GM23338 (cell line): ENCODE measurements at regions not wholly inside any gene's neighbourhood (a gene's known extent, or its start where the extent isn't known, plus 50 kb on each side); places are given as distances from the start of the nearest gene placed in this dataset.

Source experiments
- ATAC-seq: fragments of 200-7000 bp; cut with Tn5 transposase; 3 replicates; pipeline ENCODE4 v1.9.1; 2020
- DNase-seq: peaks from one replicate; pipeline ENCODE4 v3.0.0-alpha.2; 2015; ENCODE audit warnings: low spot score
- H2AFZ ChIP-seq: fragments of 200-600 bp; sonication (generic); 2 replicates; pipeline ENCODE4 v1.8.0; 2016; ENCODE audit warnings: antibody characterized with exemption, mild to moderate bottlenecking, moderate library complexity
- H3F3A ChIP-seq: fragments of 200-600 bp; sonication (generic); replicated peaks from 2 replicates; pipeline ENCODE4 v1.8.0; 2017; ENCODE audit warnings: antibody characterized with exemption, mixed run types, low read depth
- H3K27ac ChIP-seq: fragments of 200-600 bp; sonication (generic); 2 replicates; pipeline ENCODE4 v1.6.1; 2016; ENCODE audit warnings: low read depth
- H3K27me3 ChIP-seq: fragments of 200-600 bp; sonication (generic); 2 replicates; pipeline ENCODE4 v1.8.0; 2016; ENCODE audit warnings: mild to moderate bottlenecking, mixed run types, moderate library complexity; ENCODE audit not compliant: insufficient read depth
- H3K36me3 ChIP-seq: fragments of 200-600 bp; sonication (generic); 2 replicates; pipeline ENCODE4 v1.8.0; 2016; ENCODE audit warnings: mild to moderate bottlenecking; ENCODE audit not compliant: insufficient read depth
- H3K4me1 ChIP-seq: fragments of 200-600 bp; sonication (generic); 2 replicates; pipeline ENCODE4 v1.8.0; 2016; ENCODE audit warnings: mild to moderate bottlenecking, moderate library complexity; ENCODE audit not compliant: insufficient read depth
- H3K4me2 ChIP-seq: fragments of 200-600 bp; sonication (generic); 2 replicates; pipeline ENCODE4 v1.7.1; 2017; ENCODE audit warnings: mixed run types
- H3K4me3 ChIP-seq: fragments of 200-600 bp; sonication (generic); 2 replicates; pipeline ENCODE4 v1.6.1; 2016; ENCODE audit warnings: mixed run types
- H3K79me2 ChIP-seq: fragments of 200-600 bp; sonication (generic); replicated peaks from 2 replicates; pipeline ENCODE4 v1.8.0; 2017; ENCODE audit warnings: mild to moderate bottlenecking; ENCODE audit not compliant: insufficient read depth
- H3K9me2 ChIP-seq: fragments of 200-600 bp; sonication (generic); 2 replicates; pipeline ENCODE4 v1.8.0; 2017; ENCODE audit not compliant: insufficient read depth
- H4K20me1 ChIP-seq: fragments of 200-600 bp; sonication (generic); replicated peaks from 2 replicates; pipeline ENCODE4 v1.8.0; 2017; ENCODE audit warnings: mild to moderate bottlenecking; ENCODE audit not compliant: insufficient read depth
- H3K27ac Mint-ChIP-seq: 2 replicates; pipeline ENCODE4 v1.8.0; 2020; ENCODE audit warnings: inconsistent platforms, mild to moderate bottlenecking, moderate library complexity, mixed read lengths
- H3K27me3 Mint-ChIP-seq: 3 replicates; pipeline ENCODE4 v1.8.0; 2022; ENCODE audit warnings: low read depth, mild to moderate bottlenecking, moderate library complexity, mixed read lengths, inconsistent platforms; ENCODE audit not compliant: insufficient read depth, poor library complexity
- H3K36me3 Mint-ChIP-seq: 3 replicates; pipeline ENCODE4 v1.8.0; 2021; ENCODE audit warnings: low read depth, mild to moderate bottlenecking, inconsistent platforms, moderate library complexity, mixed read lengths
- H3K4me1 Mint-ChIP-seq: 3 replicates; pipeline ENCODE4 v1.8.0; 2020; ENCODE audit warnings: mild to moderate bottlenecking, inconsistent platforms, mixed read lengths
- H3K4me3 Mint-ChIP-seq: 3 replicates; pipeline ENCODE4 v1.8.0; 2021; ENCODE audit warnings: moderate library complexity, mild to moderate bottlenecking, inconsistent platforms, mixed read lengths
- H3K9me3 Mint-ChIP-seq: 3 replicates; pipeline ENCODE4 v1.8.0; 2020; ENCODE audit warnings: moderate library complexity, mild to moderate bottlenecking, inconsistent platforms, mixed read lengths
- CREB1 ChIP-seq: fragments of 250-450 bp; sonication (Bioruptor Pico); IDR thresholded peaks from 2 replicates; pipeline ENCODE4 v1.5.0; 2020; ENCODE audit warnings: low read depth, mild to moderate bottlenecking, moderate library complexity
- EZH2 ChIP-seq: fragments of 200-600 bp; sonication (generic); IDR thresholded peaks from one replicate; pipeline ENCODE4 v1.8.0; 2017; ENCODE audit warnings: antibody characterized with exemption, mild to moderate bottlenecking, low read depth; ENCODE audit not compliant: unreplicated experiment
- EZH2phosphoT487 ChIP-seq: fragments of 200-600 bp; sonication (generic); IDR thresholded peaks from one replicate; pipeline ENCODE4 v1.8.1; 2018; ENCODE audit warnings: antibody characterized with exemption; ENCODE audit not compliant: unreplicated experiment
- JUNB ChIP-seq: IDR thresholded peaks from one replicate; pipeline ENCODE4 v1.6.1; 2016; ENCODE audit warnings: antibody characterized with exemption; ENCODE audit not compliant: unreplicated experiment
- NANOG ChIP-seq: IDR thresholded peaks from 2 replicates; pipeline ENCODE4 v1.6.1; 2016; ENCODE audit warnings: antibody characterized with exemption, borderline replicate concordance
- POLR2AphosphoS5 ChIP-seq: IDR thresholded peaks from 2 replicates; pipeline ENCODE4 v1.6.1; 2016; ENCODE audit warnings: antibody characterized with exemption, low read depth
- STAT1 ChIP-seq: IDR thresholded peaks from one replicate; pipeline ENCODE4 v1.6.1; 2016; ENCODE audit warnings: antibody characterized with exemption; ENCODE audit not compliant: unreplicated experiment
- ZNF114 ChIP-seq: fragments of 250-450 bp; sonication (Bioruptor Pico); IDR thresholded peaks from 2 replicates; pipeline ENCODE4 v1.5.0; 2020; ENCODE audit warnings: mild to moderate bottlenecking, moderate library complexity
- ZNF331 ChIP-seq: fragments of 250-450 bp; sonication (Bioruptor Pico); IDR thresholded peaks from 2 replicates; pipeline ENCODE4 v1.5.0; 2020; ENCODE audit warnings: low read depth, mild to moderate bottlenecking, moderate library complexity
- TF ChIP-seq, protein P1 (sequence below): IDR thresholded peaks from 2 replicates; pipeline ENCODE4 v1.6.1; 2016; ENCODE audit warnings: antibody characterized with exemption
- TF ChIP-seq, protein P2 (sequence below): IDR thresholded peaks from one replicate; pipeline ENCODE4 v1.6.1; 2018; ENCODE audit warnings: antibody characterized with exemption; ENCODE audit not compliant: unreplicated experiment
- TF ChIP-seq, protein P3 (sequence below): fragments of 250-450 bp; sonication (Bioruptor Pico); IDR thresholded peaks from 2 replicates; pipeline ENCODE4 v1.5.0; 2020; ENCODE audit warnings: mild to moderate bottlenecking, moderate library complexity
- TF ChIP-seq, protein P4 (sequence below), 2 experiments: fragments of 200-600 bp in 1 of 2; sonication (generic) in 1 of 2; conservative IDR thresholded peaks; 2 replicates each; pipeline versions ENCODE4 v1.5.1 to v1.6.1; 2016 to 2017; ENCODE audit warnings: antibody characterized with exemption in 2 of 2, low read depth in 2 of 2, mild to moderate bottlenecking in 2 of 2, moderate library complexity in 1 of 2

DNA sequence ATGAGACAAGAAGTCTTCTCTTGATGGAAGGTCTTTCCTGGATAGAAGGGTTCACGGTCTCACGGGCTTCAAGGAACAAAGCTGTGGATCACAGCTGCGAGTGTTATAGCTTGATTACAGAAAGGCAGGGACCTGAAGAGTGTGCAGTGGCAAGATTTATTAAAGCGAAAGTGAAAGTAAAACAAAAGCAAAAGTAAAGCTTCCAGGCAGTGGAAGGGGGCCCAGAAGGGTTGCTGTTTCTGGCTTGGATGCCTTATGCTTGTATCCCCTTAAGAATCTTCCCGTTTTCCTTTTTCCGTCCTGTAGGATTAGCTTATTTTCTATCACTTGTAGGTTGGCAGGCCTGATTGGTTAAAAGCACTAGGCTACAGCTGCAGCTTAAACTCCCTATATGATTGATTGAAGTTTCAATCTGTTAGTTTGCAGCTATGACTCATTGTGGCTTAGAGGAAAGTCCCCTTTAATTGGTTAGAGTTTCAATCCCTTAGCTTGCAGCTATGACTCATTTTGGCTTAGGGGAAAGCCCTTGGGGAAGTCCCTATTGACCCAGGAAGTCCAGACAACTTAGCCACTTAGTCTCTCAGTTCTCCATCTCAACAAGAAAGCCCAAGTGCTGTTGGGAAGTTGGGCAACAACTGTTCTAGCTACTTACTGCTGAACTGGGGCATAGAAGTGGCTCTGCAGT lies 183.7 kb upstream of the NLGN4Y start:
- no peaks in the 10 kb centered on the region for H3K36me3 Mint-ChIP-seq
- Histone ChIP-seq H3K4me1 (no peaks in the 10 kb centered on the region), H3K9me2 (no peaks in the 10 kb centered on the region), H3K27me3 (no peaks in the 10 kb centered on the region), H3K36me3 (no peaks in the 10 kb centered on the region), H3K79me2 (no peaks in the 10 kb centered on the region), H3K27ac (no peak overlapping the region), H3K4me3 (no peak overlapping the region), H2AFZ (no peak overlapping the region), H3F3A (no peaks in the 10 kb centered on the region), H4K20me1 (no peaks in the 10 kb centered on the region), H3K4me2 (no peak overlapping the region)
- no peak overlapping the region for H3K27ac Mint-ChIP-seq
- TF ChIP-seq, protein P1, sequence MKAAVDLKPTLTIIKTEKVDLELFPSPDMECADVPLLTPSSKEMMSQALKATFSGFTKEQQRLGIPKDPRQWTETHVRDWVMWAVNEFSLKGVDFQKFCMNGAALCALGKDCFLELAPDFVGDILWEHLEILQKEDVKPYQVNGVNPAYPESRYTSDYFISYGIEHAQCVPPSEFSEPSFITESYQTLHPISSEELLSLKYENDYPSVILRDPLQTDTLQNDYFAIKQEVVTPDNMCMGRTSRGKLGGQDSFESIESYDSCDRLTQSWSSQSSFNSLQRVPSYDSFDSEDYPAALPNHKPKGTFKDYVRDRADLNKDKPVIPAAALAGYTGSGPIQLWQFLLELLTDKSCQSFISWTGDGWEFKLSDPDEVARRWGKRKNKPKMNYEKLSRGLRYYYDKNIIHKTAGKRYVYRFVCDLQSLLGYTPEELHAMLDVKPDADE = no peak
- TF ChIP-seq POLR2AphosphoS5 (no peak), CREB1 (CRISPR knock-in tag) (no peak), EZH2 (no peak), EZH2phosphoT487 (no peak), NANOG (no peak), ZNF331 (CRISPR knock-in tag) (no peak), ZNF114 (CRISPR knock-in tag) (no peak), JUNB (no peak), STAT1 (no peak)
- TF ChIP-seq, protein P2, sequence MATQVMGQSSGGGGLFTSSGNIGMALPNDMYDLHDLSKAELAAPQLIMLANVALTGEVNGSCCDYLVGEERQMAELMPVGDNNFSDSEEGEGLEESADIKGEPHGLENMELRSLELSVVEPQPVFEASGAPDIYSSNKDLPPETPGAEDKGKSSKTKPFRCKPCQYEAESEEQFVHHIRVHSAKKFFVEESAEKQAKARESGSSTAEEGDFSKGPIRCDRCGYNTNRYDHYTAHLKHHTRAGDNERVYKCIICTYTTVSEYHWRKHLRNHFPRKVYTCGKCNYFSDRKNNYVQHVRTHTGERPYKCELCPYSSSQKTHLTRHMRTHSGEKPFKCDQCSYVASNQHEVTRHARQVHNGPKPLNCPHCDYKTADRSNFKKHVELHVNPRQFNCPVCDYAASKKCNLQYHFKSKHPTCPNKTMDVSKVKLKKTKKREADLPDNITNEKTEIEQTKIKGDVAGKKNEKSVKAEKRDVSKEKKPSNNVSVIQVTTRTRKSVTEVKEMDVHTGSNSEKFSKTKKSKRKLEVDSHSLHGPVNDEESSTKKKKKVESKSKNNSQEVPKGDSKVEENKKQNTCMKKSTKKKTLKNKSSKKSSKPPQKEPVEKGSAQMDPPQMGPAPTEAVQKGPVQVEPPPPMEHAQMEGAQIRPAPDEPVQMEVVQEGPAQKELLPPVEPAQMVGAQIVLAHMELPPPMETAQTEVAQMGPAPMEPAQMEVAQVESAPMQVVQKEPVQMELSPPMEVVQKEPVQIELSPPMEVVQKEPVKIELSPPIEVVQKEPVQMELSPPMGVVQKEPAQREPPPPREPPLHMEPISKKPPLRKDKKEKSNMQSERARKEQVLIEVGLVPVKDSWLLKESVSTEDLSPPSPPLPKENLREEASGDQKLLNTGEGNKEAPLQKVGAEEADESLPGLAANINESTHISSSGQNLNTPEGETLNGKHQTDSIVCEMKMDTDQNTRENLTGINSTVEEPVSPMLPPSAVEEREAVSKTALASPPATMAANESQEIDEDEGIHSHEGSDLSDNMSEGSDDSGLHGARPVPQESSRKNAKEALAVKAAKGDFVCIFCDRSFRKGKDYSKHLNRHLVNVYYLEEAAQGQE = no peak
- TF ChIP-seq, protein P3, sequence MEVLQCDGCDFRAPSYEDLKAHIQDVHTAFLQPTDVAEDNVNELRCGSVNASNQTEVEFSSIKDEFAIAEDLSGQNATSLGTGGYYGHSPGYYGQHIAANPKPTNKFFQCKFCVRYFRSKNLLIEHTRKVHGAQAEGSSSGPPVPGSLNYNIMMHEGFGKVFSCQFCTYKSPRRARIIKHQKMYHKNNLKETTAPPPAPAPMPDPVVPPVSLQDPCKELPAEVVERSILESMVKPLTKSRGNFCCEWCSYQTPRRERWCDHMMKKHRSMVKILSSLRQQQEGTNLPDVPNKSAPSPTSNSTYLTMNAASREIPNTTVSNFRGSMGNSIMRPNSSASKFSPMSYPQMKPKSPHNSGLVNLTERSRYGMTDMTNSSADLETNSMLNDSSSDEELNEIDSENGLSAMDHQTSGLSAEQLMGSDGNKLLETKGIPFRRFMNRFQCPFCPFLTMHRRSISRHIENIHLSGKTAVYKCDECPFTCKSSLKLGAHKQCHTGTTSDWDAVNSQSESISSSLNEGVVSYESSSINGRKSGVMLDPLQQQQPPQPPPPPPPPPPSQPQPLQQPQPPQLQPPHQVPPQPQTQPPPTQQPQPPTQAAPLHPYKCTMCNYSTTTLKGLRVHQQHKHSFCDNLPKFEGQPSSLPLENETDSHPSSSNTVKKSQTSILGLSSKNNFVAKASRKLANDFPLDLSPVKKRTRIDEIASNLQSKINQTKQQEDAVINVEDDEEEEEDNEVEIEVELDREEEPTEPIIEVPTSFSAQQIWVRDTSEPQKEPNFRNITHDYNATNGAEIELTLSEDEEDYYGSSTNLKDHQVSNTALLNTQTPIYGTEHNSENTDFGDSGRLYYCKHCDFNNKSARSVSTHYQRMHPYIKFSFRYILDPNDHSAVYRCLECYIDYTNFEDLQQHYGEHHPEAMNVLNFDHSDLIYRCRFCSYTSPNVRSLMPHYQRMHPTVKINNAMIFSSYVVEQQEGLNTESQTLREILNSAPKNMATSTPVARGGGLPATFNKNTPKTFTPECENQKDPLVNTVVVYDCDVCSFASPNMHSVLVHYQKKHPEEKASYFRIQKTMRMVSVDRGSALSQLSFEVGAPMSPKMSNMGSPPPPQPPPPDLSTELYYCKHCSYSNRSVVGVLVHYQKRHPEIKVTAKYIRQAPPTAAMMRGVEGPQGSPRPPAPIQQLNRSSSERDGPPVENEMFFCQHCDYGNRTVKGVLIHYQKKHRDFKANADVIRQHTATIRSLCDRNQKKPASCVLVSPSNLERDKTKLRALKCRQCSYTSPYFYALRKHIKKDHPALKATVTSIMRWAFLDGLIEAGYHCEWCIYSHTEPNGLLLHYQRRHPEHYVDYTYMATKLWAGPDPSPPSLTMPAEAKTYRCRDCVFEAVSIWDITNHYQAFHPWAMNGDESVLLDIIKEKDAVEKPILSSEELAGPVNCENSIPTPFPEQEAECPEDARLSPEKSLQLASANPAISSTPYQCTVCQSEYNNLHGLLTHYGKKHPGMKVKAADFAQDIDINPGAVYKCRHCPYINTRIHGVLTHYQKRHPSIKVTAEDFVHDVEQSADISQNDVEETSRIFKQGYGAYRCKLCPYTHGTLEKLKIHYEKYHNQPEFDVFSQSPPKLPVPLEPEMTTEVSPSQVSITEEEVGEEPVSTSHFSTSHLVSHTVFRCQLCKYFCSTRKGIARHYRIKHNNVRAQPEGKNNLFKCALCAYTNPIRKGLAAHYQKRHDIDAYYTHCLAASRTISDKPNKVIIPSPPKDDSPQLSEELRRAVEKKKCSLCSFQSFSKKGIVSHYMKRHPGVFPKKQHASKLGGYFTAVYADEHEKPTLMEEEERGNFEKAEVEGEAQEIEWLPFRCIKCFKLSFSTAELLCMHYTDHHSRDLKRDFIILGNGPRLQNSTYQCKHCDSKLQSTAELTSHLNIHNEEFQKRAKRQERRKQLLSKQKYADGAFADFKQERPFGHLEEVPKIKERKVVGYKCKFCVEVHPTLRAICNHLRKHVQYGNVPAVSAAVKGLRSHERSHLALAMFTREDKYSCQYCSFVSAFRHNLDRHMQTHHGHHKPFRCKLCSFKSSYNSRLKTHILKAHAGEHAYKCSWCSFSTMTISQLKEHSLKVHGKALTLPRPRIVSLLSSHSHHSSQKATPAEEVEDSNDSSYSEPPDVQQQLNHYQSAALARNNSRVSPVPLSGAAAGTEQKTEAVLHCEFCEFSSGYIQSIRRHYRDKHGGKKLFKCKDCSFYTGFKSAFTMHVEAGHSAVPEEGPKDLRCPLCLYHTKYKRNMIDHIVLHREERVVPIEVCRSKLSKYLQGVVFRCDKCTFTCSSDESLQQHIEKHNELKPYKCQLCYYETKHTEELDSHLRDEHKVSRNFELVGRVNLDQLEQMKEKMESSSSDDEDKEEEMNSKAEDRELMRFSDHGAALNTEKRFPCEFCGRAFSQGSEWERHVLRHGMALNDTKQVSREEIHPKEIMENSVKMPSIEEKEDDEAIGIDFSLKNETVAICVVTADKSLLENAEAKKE = no peak
- TF ChIP-seq, protein P4, sequence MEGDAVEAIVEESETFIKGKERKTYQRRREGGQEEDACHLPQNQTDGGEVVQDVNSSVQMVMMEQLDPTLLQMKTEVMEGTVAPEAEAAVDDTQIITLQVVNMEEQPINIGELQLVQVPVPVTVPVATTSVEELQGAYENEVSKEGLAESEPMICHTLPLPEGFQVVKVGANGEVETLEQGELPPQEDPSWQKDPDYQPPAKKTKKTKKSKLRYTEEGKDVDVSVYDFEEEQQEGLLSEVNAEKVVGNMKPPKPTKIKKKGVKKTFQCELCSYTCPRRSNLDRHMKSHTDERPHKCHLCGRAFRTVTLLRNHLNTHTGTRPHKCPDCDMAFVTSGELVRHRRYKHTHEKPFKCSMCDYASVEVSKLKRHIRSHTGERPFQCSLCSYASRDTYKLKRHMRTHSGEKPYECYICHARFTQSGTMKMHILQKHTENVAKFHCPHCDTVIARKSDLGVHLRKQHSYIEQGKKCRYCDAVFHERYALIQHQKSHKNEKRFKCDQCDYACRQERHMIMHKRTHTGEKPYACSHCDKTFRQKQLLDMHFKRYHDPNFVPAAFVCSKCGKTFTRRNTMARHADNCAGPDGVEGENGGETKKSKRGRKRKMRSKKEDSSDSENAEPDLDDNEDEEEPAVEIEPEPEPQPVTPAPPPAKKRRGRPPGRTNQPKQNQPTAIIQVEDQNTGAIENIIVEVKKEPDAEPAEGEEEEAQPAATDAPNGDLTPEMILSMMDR (conservative IDR thresholded peaks at IDR 0.05; ENCODE audit: low read depth in 2 of 2) = no peak
- peaks cover 4% of the 10 kb centered on the region for H3K27me3 Mint-ChIP-seq
- H3K9me3 Mint-ChIP-seq = no peaks in the 10 kb centered on the region; the same call in 1 of the 3 replicates
- H3K4me3 Mint-ChIP-seq = no peak overlapping the region
- ATAC-seq (no peak), DNase-seq (no peak)
- peaks cover 7% of the 10 kb centered on the region for H3K4me1 Mint-ChIP-seq
